ENCODE measurements at regions not wholly inside any gene's neighbourhood (a gene's known extent, or its start where the extent isn't known, plus 50 kb on each side); places are given as distances from the start of the nearest gene placed in this dataset.

DNA sequence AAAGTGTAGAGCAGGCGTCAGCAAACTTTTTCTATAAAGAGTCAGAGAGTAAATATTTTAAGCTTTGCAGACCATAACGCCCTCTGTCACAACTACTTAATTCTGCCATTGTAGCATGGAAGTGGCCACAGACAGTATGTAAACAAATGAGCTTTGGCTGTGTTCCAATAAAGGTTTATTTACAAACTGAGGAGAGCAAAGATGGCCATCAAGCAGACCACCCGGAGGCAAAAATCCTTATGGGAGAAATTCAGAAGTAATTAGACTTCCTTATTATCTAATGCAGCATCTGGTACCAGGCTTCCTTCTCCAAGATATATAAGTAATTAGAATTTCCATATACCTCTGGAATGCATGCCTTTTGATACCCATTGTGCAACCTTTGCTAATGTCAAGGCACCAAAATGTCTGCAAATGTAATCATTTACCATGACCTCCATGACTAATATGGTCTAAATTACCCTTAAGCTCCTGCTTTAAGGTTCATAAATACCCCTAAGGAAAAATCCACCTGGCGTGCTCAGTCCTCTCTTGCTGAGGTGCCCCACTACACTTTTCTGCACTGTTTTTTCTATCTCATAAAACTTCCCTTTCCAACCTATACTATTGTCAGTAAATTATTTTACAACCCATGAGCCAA, 377.8 kb downstream of the MATN1 start:
- no peak for DNase-seq

DNA sequence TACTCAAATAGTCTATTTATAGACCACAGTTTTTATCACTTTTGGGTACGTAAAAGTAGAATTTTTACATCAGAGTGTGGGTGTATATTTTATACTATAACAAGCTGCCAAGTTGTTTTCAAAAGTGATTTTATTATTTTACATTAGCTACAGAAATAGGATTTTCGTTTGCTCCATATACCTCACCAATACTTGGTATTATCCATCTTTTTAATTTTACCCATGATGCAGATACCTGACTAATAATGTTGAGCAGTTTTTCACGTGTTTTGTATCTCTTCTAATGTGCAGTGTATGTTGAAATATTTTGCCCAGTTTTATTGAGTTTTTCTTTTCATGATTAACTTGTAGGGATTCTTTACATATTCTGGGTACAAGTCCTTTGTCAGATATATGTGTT, 379.8 kb downstream of the MATN1 start:
- DNase-seq = no peak

- DNase-seq = no peak
Measured at GRCh38 chr1:30342535-30343141, 380.7 kb downstream of the MATN1 start.

GRCh38 chr1:30340934-30341333, 382.5 kb downstream of the MATN1 start:
- DNase-seq = no peak

DNA sequence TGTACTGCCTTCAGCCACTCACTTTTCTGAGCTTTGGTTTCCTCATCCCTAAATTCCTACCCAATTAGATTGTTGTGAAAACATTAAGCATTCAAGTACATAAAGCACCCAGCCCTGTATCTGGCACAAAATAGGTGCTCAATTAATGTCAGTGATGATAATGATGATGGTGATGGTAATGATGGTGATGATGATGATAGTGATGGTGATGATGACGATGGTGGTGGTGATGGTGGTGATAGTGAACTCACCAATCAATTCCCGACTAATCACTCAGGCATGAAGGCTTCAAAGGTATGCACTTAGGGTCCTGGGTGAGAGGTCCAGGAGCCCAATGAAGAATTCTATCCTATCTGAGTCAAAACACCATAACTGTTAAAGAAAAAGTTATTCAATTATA, 383.5 kb downstream of the MATN1 start:
- no peak for DNase-seq

GRCh38 chr1:30338765-30339164, 384.6 kb downstream of the MATN1 start:
- no peak for DNase-seq

DNA sequence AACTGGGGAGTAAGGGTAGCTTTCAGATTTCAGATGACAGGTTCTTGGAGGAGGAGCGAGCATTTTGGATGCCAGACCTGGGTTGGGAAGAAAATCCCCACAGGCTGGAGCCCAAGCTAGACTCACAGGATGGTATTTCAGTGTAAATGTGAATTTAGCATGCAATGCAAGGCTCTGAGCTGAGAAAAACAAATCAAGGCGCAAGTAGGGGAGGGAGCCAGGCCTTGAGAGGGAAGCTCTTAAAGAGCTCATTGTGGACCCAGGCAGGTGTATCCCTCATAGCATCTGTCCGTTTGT, 386.1 kb downstream of the MATN1 start:
- no peak for DNase-seq

DNA sequence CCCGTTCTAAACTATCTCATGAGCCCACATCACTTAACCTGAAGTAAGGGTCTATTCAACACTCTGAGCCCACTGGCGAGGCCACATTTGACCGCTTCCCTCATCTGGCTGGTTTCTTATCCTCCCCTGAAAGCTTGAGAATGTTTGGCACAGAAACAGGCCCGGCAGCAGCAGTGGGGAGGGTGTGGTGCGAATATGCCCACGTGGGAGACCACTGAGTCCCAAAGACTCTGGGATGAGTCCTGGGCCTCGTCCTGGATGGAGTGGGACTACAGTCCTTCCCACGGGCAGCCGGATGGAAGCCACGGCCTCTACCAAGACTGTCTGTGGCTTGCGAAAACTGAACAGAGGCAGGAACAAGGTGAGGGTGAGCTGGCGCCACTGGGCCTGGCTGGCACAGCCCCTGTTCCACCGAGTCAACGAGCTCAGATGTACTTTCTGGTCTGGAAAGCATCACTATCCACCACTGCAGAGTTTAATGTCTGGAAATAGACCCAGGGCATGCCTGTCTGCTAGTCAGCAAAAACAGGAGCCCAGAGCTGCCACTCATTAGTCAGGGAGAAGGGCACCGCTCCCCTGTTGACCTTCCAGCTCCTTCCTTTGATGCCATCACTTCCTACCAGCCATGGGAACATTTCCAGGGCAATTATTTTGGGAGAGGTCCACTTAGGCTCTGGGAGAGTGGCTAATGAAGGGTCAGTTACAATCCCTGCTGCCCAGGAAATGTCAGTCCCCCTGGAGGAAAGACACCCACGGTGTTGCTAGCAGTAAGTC, 386.6 kb downstream of the MATN1 start:
- DNase-seq = no peak

GRCh38 chr1:30335997-30336390, 387.4 kb downstream of the MATN1 start:
- no peak for DNase-seq

DNA sequence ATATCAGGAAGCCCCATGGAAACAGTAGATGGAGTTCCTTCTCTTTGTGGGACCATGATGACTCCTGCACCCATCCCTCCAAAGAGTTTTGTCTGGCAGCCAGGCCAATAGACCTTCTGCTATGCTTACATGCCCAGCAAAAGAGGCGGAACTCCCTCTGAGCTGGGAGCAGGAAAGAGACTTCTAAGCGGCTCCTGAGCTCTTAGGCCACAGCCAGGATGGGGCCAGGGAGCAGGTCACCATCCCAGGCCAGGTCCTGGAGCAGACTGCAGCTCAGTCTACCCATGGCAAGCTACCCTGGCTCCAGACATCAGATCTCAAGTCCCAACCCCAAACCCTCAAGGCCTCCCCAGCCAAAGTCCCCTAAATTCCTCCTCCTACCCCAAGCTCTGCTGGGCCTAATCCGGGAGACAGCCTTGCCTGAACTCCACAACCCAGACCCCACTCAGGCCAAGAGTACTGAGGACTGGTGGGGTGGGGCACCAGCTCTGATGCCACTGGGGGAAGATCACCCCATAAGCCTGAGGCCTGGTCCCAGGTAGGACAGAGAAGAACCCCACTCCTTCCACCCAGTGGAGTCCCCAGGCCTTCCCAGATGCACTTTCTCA, 387.9 kb downstream of the MATN1 start:
- no peak for DNase-seq

- DNase-seq = no peak
Measured at GRCh38 chr1:30334767-30335166, 388.6 kb downstream of the MATN1 start.

GRCh38 chr1:30332116-30333094, 391.0 kb downstream of the MATN1 start:
- DNase-seq = no peak

- DNase-seq = no peak
Measured at GRCh38 chr1:30331415-30332065, 391.8 kb downstream of the MATN1 start.

GRCh38 chr1:30330644-30331043, 392.7 kb downstream of the MATN1 start:
- DNase-seq = no peak

- no peak for DNase-seq
Measured at GRCh38 chr1:30329802-30330557, 393.4 kb downstream of the MATN1 start.

DNA sequence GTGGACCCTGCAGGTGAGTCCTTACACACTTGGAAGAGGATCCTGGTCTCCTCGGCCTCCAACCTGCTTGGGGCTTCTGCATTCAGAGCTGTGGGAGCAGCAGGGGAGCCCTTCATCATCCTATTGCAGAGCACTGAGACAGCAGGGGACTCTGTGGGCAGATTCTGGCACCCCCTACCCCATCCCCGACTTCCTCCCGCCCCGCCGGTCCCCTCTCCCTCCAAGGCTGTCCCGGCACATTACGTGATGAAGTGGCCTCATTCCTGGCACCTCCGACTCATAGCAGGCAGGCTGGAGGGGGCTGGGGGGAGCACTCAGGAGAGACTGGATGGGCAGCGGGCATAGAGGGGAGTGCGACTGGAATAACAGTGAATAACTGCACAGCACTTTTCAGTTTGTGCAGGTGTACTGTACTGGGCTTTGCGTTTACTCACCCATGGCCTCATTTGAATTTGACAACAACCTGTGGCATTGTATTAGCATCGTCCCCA, 394.1 kb downstream of the MATN1 start:
- no peak for DNase-seq

GRCh38 chr1:30328401-30329262, 394.8 kb downstream of the MATN1 start:
- DNase-seq = no peak

DNA sequence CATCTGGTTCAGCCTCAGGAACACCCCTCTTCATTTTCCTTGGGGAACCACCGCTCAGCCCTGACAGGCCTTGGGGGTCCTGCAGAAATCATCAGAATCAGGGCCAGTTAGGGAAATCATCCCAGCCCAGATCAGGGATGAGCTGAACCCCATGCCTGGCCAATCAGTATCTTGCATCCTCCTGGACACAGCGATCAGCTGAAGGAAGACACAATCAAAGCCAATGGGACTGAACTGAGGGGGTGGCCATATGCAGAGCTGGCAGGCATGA, 395.4 kb downstream of the MATN1 start:
- no peak for DNase-seq

DNA sequence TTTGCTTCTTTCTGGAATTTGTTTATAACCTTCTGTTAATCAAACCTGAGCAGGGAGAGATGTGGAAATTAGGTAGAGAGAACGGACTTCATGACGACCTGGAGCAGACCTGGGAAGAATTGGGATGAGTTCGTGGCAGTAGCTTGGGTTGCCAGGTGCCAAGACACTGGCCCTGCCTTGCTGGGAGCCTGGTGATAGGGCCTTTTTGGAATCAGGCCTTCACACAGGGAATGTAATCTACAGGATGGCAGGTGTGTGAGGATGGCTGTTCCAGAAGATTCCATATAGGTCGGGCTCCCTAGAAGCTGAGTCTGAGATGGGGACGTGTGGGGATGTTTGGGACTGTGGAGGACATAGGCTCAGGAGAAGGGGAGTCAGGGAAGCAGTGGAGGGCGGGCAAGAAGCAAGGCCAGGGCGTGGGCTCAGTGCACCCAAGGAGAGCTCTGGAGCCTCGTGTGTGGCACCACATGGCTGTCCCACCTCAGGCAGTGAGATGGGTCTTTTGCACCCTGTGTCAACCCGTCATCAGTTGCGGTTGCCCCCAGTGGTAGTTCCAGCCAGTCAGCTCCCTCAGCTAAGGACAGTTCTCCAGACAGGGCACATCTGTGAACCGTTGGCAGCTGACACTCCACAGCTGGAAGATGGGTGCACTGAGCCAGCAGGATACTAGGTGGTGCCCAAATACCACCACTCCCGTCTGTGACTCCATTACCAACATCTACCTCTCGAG, 395.9 kb downstream of the MATN1 start:
- no peak for DNase-seq

- no peak for DNase-seq
Measured at GRCh38 chr1:30325999-30326398, 397.4 kb downstream of the MATN1 start.
